Activated CD4-positive, alpha-beta T cell treated with anti-CD3 and anti-CD28 coated beads, Interleukin-2, amount 10 ng/mL, durations not matched to agents 24 days and 14 days (primary cell): ENCODE measurements at regions not wholly inside any gene's neighbourhood (a gene's known extent, or its start where the extent isn't known, plus 50 kb on each side); places are given as distances from the start of the nearest gene placed in this dataset.

Experiments used
- DNase-seq: peaks from one replicate; pipeline ENCODE4 v3.0.0; 2022
- H3K27ac Mint-ChIP-seq: one replicate; pipeline ENCODE4 v1.8.0; 2022; ENCODE audit warnings: mild to moderate bottlenecking, mixed read lengths
- H3K27me3 Mint-ChIP-seq: one replicate; pipeline ENCODE4 v1.8.0; 2022; ENCODE audit warnings: mixed read lengths
- H3K36me3 Mint-ChIP-seq: one replicate; pipeline ENCODE4 v1.8.0; 2022; ENCODE audit warnings: low read depth, mild to moderate bottlenecking, mixed read lengths
- H3K4me1 Mint-ChIP-seq: one replicate; pipeline ENCODE4 v1.8.0; 2021; ENCODE audit warnings: mixed read lengths
- H3K4me3 Mint-ChIP-seq: one replicate; pipeline ENCODE4 v1.8.0; 2022; ENCODE audit warnings: mild to moderate bottlenecking, moderate library complexity, mixed read lengths
- H3K9me3 Mint-ChIP-seq: one replicate; pipeline ENCODE4 v1.8.0; 2021; ENCODE audit warnings: mixed read lengths
- intact Hi-C: fragments of 100-400 bp; cut with micrococcal nuclease; formaldehyde crosslinking; loops from one replicate; pipeline ENCODE4 v1.15.1; 2023

GRCh38 chr18:43916984-43917383, 639.7 kb upstream of the SYT4 start:
- Mint-ChIP-seq H3K27me3 (no peaks in the 10 kb centered on the region), H3K36me3 (no peaks in the 10 kb centered on the region), H3K9me3 (peaks cover 4% of the 10 kb centered on the region), H3K27ac (no peak overlapping the region), H3K4me1 (no peaks in the 10 kb centered on the region), H3K4me3 (no peak overlapping the region)
- intact Hi-C loops = no loop called here
- no peak for DNase-seq

- DNase-seq = no peak
- no peak overlapping the region for H3K4me3 Mint-ChIP-seq
- H3K9me3 Mint-ChIP-seq = peaks cover 4% of the 10 kb centered on the region
Measured at GRCh38 chr18:43917520-43917919, 640.2 kb upstream of the SYT4 start.

GRCh38 chr18:43919551-43919950, 642.3 kb upstream of the SYT4 start:
- no peak overlapping the region for H3K4me3 Mint-ChIP-seq
- DNase-seq = no peak
- peaks cover 4% of the 10 kb centered on the region for H3K9me3 Mint-ChIP-seq
- intact Hi-C loops = no loop called here
- no peaks in the 10 kb centered on the region for H3K36me3 Mint-ChIP-seq
- no peaks in the 10 kb centered on the region for H3K27me3 Mint-ChIP-seq
- H3K27ac Mint-ChIP-seq = no peak overlapping the region
- H3K4me1 Mint-ChIP-seq = no peaks in the 10 kb centered on the region

More at GRCh38 chr18:43917520-43917919, 640.2 kb upstream of the SYT4 start:
- H3K27me3 Mint-ChIP-seq = no peaks in the 10 kb centered on the region
- no peaks in the 10 kb centered on the region for H3K36me3 Mint-ChIP-seq
- intact Hi-C loops = no loop called here
- H3K4me1 Mint-ChIP-seq = no peaks in the 10 kb centered on the region
- H3K27ac Mint-ChIP-seq = no peak overlapping the region

GRCh38 chr18:43931439-43931838, 654.1 kb upstream of the SYT4 start:
- H3K27ac Mint-ChIP-seq = no peak overlapping the region
- no peaks in the 10 kb centered on the region for H3K36me3 Mint-ChIP-seq
- no peaks in the 10 kb centered on the region for H3K9me3 Mint-ChIP-seq
- no peak overlapping the region for H3K4me3 Mint-ChIP-seq
- no peak for DNase-seq
- H3K4me1 Mint-ChIP-seq = no peaks in the 10 kb centered on the region
- intact Hi-C loops = no loop called here
- no peaks in the 10 kb centered on the region for H3K27me3 Mint-ChIP-seq

- H3K27me3 Mint-ChIP-seq = no peaks in the 10 kb centered on the region
- H3K36me3 Mint-ChIP-seq = no peaks in the 10 kb centered on the region
Measured at GRCh38 chr18:43932140-43932539, 654.9 kb upstream of the SYT4 start.

GRCh38 chr18:43933177-43933576, 655.9 kb upstream of the SYT4 start:
- H3K4me1 Mint-ChIP-seq = no peaks in the 10 kb centered on the region
- H3K27me3 Mint-ChIP-seq = no peaks in the 10 kb centered on the region
- H3K36me3 Mint-ChIP-seq = no peaks in the 10 kb centered on the region
- DNase-seq = no peak
- H3K27ac Mint-ChIP-seq = no peak overlapping the region
- intact Hi-C loops = no loop called here
- no peak overlapping the region for H3K4me3 Mint-ChIP-seq
- no peaks in the 10 kb centered on the region for H3K9me3 Mint-ChIP-seq

More at GRCh38 chr18:43932140-43932539, 654.9 kb upstream of the SYT4 start:
- DNase-seq = no peak
- Mint-ChIP-seq H3K4me1 (no peaks in the 10 kb centered on the region), H3K27ac (no peak overlapping the region), H3K9me3 (no peaks in the 10 kb centered on the region), H3K4me3 (no peak overlapping the region)
- intact Hi-C loops = no loop called here

- no peaks in the 10 kb centered on the region for H3K9me3 Mint-ChIP-seq
- DNase-seq = no peak
- intact Hi-C loops = no loop called here
- H3K27ac Mint-ChIP-seq = no peak overlapping the region
- no peaks in the 10 kb centered on the region for H3K27me3 Mint-ChIP-seq
- H3K4me1 Mint-ChIP-seq = no peaks in the 10 kb centered on the region
- H3K36me3 Mint-ChIP-seq = no peaks in the 10 kb centered on the region
- no peak overlapping the region for H3K4me3 Mint-ChIP-seq
Measured at GRCh38 chr18:43934322-43934721, 657.0 kb upstream of the SYT4 start.

- intact Hi-C loops = no loop called here
- Mint-ChIP-seq H3K4me3 (no peak overlapping the region), H3K4me1 (no peaks in the 10 kb centered on the region), H3K27me3 (no peaks in the 10 kb centered on the region), H3K27ac (no peak overlapping the region), H3K9me3 (no peaks in the 10 kb centered on the region), H3K36me3 (no peaks in the 10 kb centered on the region)
- DNase-seq = no peak
Measured at GRCh38 chr18:43934781-43935471, 657.6 kb upstream of the SYT4 start.

GRCh38 chr18:43936176-43936575, 658.9 kb upstream of the SYT4 start:
- Mint-ChIP-seq H3K27ac (no peak overlapping the region), H3K9me3 (no peaks in the 10 kb centered on the region), H3K4me3 (no peak overlapping the region)

GRCh38 chr18:43949291-43949690, 672.0 kb upstream of the SYT4 start:
- intact Hi-C loops = no loop called here
- Mint-ChIP-seq H3K27me3 (no peaks in the 10 kb centered on the region), H3K36me3 (no peaks in the 10 kb centered on the region), H3K4me3 (no peak overlapping the region), H3K9me3 (no peaks in the 10 kb centered on the region), H3K4me1 (no peaks in the 10 kb centered on the region), H3K27ac (no peak overlapping the region)
- no peak for DNase-seq

More at GRCh38 chr18:43936176-43936575, 658.9 kb upstream of the SYT4 start:
- Mint-ChIP-seq H3K27me3 (no peaks in the 10 kb centered on the region), H3K36me3 (no peaks in the 10 kb centered on the region), H3K4me1 (no peaks in the 10 kb centered on the region)
- intact Hi-C loops = no loop called here
- DNase-seq = no peak

GRCh38 chr18:43950062-43950461, 672.8 kb upstream of the SYT4 start:
- H3K27me3 Mint-ChIP-seq = no peaks in the 10 kb centered on the region
- no peaks in the 10 kb centered on the region for H3K9me3 Mint-ChIP-seq
- H3K27ac Mint-ChIP-seq = no peak overlapping the region
- H3K36me3 Mint-ChIP-seq = no peaks in the 10 kb centered on the region
- no peak for DNase-seq
- no peaks in the 10 kb centered on the region for H3K4me1 Mint-ChIP-seq
- intact Hi-C loops = no loop called here
- H3K4me3 Mint-ChIP-seq = no peak overlapping the region

GRCh38 chr18:43952398-43952797, 675.1 kb upstream of the SYT4 start:
- H3K4me1 Mint-ChIP-seq = no peaks in the 10 kb centered on the region
- DNase-seq = no peak
- H3K27ac Mint-ChIP-seq = no peak overlapping the region
- no peak overlapping the region for H3K4me3 Mint-ChIP-seq
- H3K9me3 Mint-ChIP-seq = no peaks in the 10 kb centered on the region
- H3K27me3 Mint-ChIP-seq = no peaks in the 10 kb centered on the region
- intact Hi-C loops = no loop called here
- H3K36me3 Mint-ChIP-seq = no peaks in the 10 kb centered on the region

GRCh38 chr18:43961722-43962121, 684.4 kb upstream of the SYT4 start:
- Mint-ChIP-seq H3K4me3 (no peak overlapping the region), H3K36me3 (no peaks in the 10 kb centered on the region), H3K9me3 (no peaks in the 10 kb centered on the region), H3K27me3 (no peaks in the 10 kb centered on the region), H3K4me1 (no peaks in the 10 kb centered on the region), H3K27ac (no peak overlapping the region)
- intact Hi-C loops = no loop called here
- DNase-seq = no peak

GRCh38 chr18:43964666-43965065, 687.4 kb upstream of the SYT4 start:
- no peaks in the 10 kb centered on the region for H3K27me3 Mint-ChIP-seq
- H3K36me3 Mint-ChIP-seq = no peaks in the 10 kb centered on the region
- no peak for DNase-seq
- no peak overlapping the region for H3K4me3 Mint-ChIP-seq
- no peaks in the 10 kb centered on the region for H3K9me3 Mint-ChIP-seq
- intact Hi-C loops = no loop called here
- H3K27ac Mint-ChIP-seq = no peak overlapping the region
- H3K4me1 Mint-ChIP-seq = no peaks in the 10 kb centered on the region

GRCh38 chr18:43965691-43966090, 688.4 kb upstream of the SYT4 start:
- H3K9me3 Mint-ChIP-seq = no peaks in the 10 kb centered on the region
- no peaks in the 10 kb centered on the region for H3K36me3 Mint-ChIP-seq
- H3K4me3 Mint-ChIP-seq = no peak overlapping the region
- no peaks in the 10 kb centered on the region for H3K4me1 Mint-ChIP-seq
- no peak for DNase-seq
- no peaks in the 10 kb centered on the region for H3K27me3 Mint-ChIP-seq
- no peak overlapping the region for H3K27ac Mint-ChIP-seq
- intact Hi-C loops = no loop called here
